ENCODE measurements at regions not wholly inside any gene's neighbourhood (a gene's known extent, or its start where the extent isn't known, plus 50 kb on each side); places are given as distances from the start of the nearest gene placed in this dataset.

- Histone ChIP-seq H3K27ac (ENCODE audit: low read depth, low read length) (no peak overlapping the region), H3K4me1 (ENCODE audit: control insufficient read depth in 1 of 2, insufficient read depth in 2 of 2, low read length in 2 of 2) (no peaks in the 10 kb centered on the region), H3K79me2 (ENCODE audit: insufficient read depth, low read length) (no peaks in the 10 kb centered on the region), H3K4me3 (replicated peaks in 1 of 2; ENCODE audit: low read depth in 1 of 2, low read length in 2 of 2) (no peak overlapping the region), H3K9ac (ENCODE audit: low read length) (no peak overlapping the region), H3K9me3 (ENCODE audit: control insufficient read depth in 1 of 2, insufficient read depth in 1 of 2, low read depth in 1 of 2, low read length in 2 of 2) (no peaks in the 10 kb centered on the region), H3K27me3 (ENCODE audit: insufficient read depth, low read length) (peaks cover 22% of the 10 kb centered on the region; the same call in 1 of the 2 replicates), H3K36me3 (ENCODE audit: control insufficient read depth in 1 of 2, insufficient read depth in 2 of 2, low read length in 2 of 2) (no peaks in the 10 kb centered on the region), H3K4me2 (ENCODE audit: low read length) (no peak overlapping the region), H4K20me1 (ENCODE audit: insufficient read depth) (no peaks in the 10 kb centered on the region), H2AFZ (ENCODE audit: low read depth, low read length, poor library complexity, severe bottlenecking) (no peak overlapping the region), H3K9me2 (ENCODE audit: insufficient read depth) (no peaks in the 10 kb centered on the region)
- ChIA-PET POLR2A (no interaction called here), CTCF (no interaction called here), RAD21 (ENCODE audit: low non-redundant PET in 1 of 2, low total read pairs in 2 of 2, uncharacterized antibody in 2 of 2, unreplicated experiment in 2 of 2) (no interaction called here)
- BruUV-seq (replicated peaks) = no TSS peak
- intact Hi-C loops (cut with micrococcal nuclease) = no loop called here
- ATAC-seq (no peak), DNase-seq (ENCODE audit: low read depth, low spot score) (no peak)
- no peak for TF ChIP-seq EZH2phosphoT487 (IDR thresholded peaks at IDR 0.05; ENCODE audit: borderline replicate concordance)
- no peak for TF ChIP-seq SRF (IDR thresholded peaks at IDR 0.05; ENCODE audit: low read depth)
- no peak for TF ChIP-seq RAD21 (IDR thresholded peaks at IDR 0.05; ENCODE audit: low read depth)
- TF ChIP-seq SP1 (IDR thresholded peaks at IDR 0.05; ENCODE audit: low read depth) = no peak
- no peak for TF ChIP-seq REST (IDR thresholded peaks at IDR 0.05; ENCODE audit: low read depth)
- no peak for TF ChIP-seq EZH2 (IDR thresholded peaks at IDR 0.05)
- TF ChIP-seq JUND (IDR thresholded peaks at IDR 0.05) = no peak
Measured at GRCh38 chr7:96936621-96937020, 68.7 kb upstream of the DLX6 start.

GRCh38 chr7:96942112-96942511 is 63.2 kb upstream of the DLX6 start:
- Histone ChIP-seq H3K9ac (ENCODE audit: low read length) (no peak overlapping the region), H2AFZ (ENCODE audit: low read depth, low read length, poor library complexity, severe bottlenecking) (no peak overlapping the region), H3K36me3 (ENCODE audit: control insufficient read depth in 1 of 2, insufficient read depth in 2 of 2, low read length in 2 of 2) (no peaks in the 10 kb centered on the region), H3K79me2 (ENCODE audit: insufficient read depth, low read length) (no peaks in the 10 kb centered on the region), H3K27me3 (ENCODE audit: insufficient read depth, low read length) (peaks cover 50% of the 10 kb centered on the region), H3K9me2 (ENCODE audit: insufficient read depth) (no peaks in the 10 kb centered on the region), H3K4me1 (ENCODE audit: control insufficient read depth in 1 of 2, insufficient read depth in 2 of 2, low read length in 2 of 2) (no peaks in the 10 kb centered on the region), H3K9me3 (ENCODE audit: control insufficient read depth in 1 of 2, insufficient read depth in 1 of 2, low read depth in 1 of 2, low read length in 2 of 2) (no peaks in the 10 kb centered on the region), H4K20me1 (ENCODE audit: insufficient read depth) (0 out of 2 replicates have a peak, but pooled peaks cover 3% of the 10 kb centered on the region), H3K4me2 (ENCODE audit: low read length) (no peak overlapping the region), H3K27ac (ENCODE audit: low read depth, low read length) (no peak overlapping the region), H3K4me3 (replicated peaks in 1 of 2; ENCODE audit: low read depth in 1 of 2, low read length in 2 of 2) (no peak overlapping the region)
- ATAC-seq (no peak), DNase-seq (ENCODE audit: low read depth, low spot score) (no peak)
- intact Hi-C loops (cut with micrococcal nuclease) = no loop called here
- CTCF ChIA-PET = no interaction called here
- no TSS peak for BruUV-seq (replicated peaks)
- RAD21 ChIA-PET (ENCODE audit: low non-redundant PET in 1 of 2, low total read pairs in 2 of 2, uncharacterized antibody in 2 of 2, unreplicated experiment in 2 of 2) = no interaction called here
- POLR2A ChIA-PET = no interaction called here
- TF ChIP-seq TCF7L2 (IDR thresholded peaks at IDR 0.05; ENCODE audit: borderline replicate concordance, extremely low read depth, insufficient read depth, insufficient read length) = no peak
- TF ChIP-seq POLR2AphosphoS5 (IDR thresholded peaks at IDR 0.05; ENCODE audit: low read depth, low read length) = no peak
- no peak for TF ChIP-seq ZBTB33 (IDR thresholded peaks at IDR 0.05; ENCODE audit: extremely low read depth, insufficient replicate concordance, low read length)
- no peak for TF ChIP-seq CEBPB (IDR thresholded peaks at IDR 0.05; ENCODE audit: low read depth)
- no peak for TF ChIP-seq CTCF (IDR thresholded peaks at IDR 0.05 in 2 of 3, conservative IDR thresholded peaks at IDR 0.05 in 1 of 3; ENCODE audit: borderline replicate concordance in 1 of 3, insufficient read depth in 1 of 3, low read depth in 2 of 3, low read length in 2 of 3)
- TF ChIP-seq RAD21 (IDR thresholded peaks at IDR 0.05; ENCODE audit: low read depth) = no peak
- no peak for TF ChIP-seq ELF1 (IDR thresholded peaks at IDR 0.05; ENCODE audit: borderline replicate concordance, low read depth)
